Mesendoderm (in vitro differentiated cells): ENCODE measurements at regions not wholly inside any gene's neighbourhood (a gene's known extent, or its start where the extent isn't known, plus 50 kb on each side); places are given as distances from the start of the nearest gene placed in this dataset.

ENCODE experiments used
- DNase-seq: peaks from one replicate; pipeline ENCODE4 v3.0.0; 2013
- H2AK5ac ChIP-seq: 2 replicates; pipeline ENCODE4 v1.6.1; 2013; ENCODE audit warnings: low read length, inconsistent platforms
- H2BK120ac ChIP-seq: 2 replicates; pipeline ENCODE4 v1.6.1; 2013; ENCODE audit warnings: low read depth, mild to moderate bottlenecking, low read length, moderate library complexity, mixed read lengths
- H2BK15ac ChIP-seq: replicated peaks from 2 replicates; pipeline ENCODE4 v1.6.1; 2013; ENCODE audit warnings: low read depth, mild to moderate bottlenecking, moderate library complexity
- H2BK5ac ChIP-seq: 2 replicates; pipeline ENCODE4 v1.6.1; 2013; ENCODE audit warnings: low read length, inconsistent platforms
- H3K18ac ChIP-seq: 2 replicates; pipeline ENCODE4 v1.6.1; 2013; ENCODE audit warnings: mild to moderate bottlenecking, low read length, mixed read lengths
- H3K23ac ChIP-seq: one replicate; pipeline ENCODE4 v1.6.1; 2013; ENCODE audit warnings: low read length
- H3K27ac ChIP-seq: 2 replicates; pipeline ENCODE4 v1.5.1; 2013; ENCODE audit warnings: low read depth, mild to moderate bottlenecking, inconsistent platforms, low read length, moderate library complexity
- H3K27me3 ChIP-seq: 2 replicates; pipeline ENCODE4 v1.6.1; 2013; ENCODE audit warnings: low read length, control low read depth, mild to moderate bottlenecking, inconsistent platforms; ENCODE audit not compliant: insufficient read depth, poor library complexity
- H3K36me3 ChIP-seq: 2 replicates; pipeline ENCODE4 v1.6.1; 2013; ENCODE audit warnings: low read length, inconsistent platforms; ENCODE audit not compliant: control insufficient read depth, insufficient read depth
- H3K4ac ChIP-seq: one replicate; pipeline ENCODE4 v1.6.1; 2013; ENCODE audit warnings: low read depth, mild to moderate bottlenecking, low read length, moderate library complexity
- H3K4me1 ChIP-seq: 2 replicates; pipeline ENCODE4 v1.6.1; 2013; ENCODE audit warnings: low read depth, low read length, inconsistent platforms; ENCODE audit not compliant: control insufficient read depth
- H3K4me2 ChIP-seq: 2 replicates; pipeline ENCODE4 v1.6.1; 2013; ENCODE audit warnings: low read length
- H3K4me3 ChIP-seq: 2 replicates; pipeline ENCODE4 v1.5.1; 2013; ENCODE audit warnings: mild to moderate bottlenecking, low read length
- H3K56ac ChIP-seq: one replicate; pipeline ENCODE4 v1.6.1; 2013; ENCODE audit warnings: low read length
- H3K79me1 ChIP-seq: 2 replicates; pipeline ENCODE4 v1.6.1; 2013; ENCODE audit warnings: low read length, inconsistent platforms
- H3K79me2 ChIP-seq: 2 replicates; pipeline ENCODE4 v1.6.1; 2013; ENCODE audit warnings: mild to moderate bottlenecking, low read length; ENCODE audit not compliant: control insufficient read depth, insufficient read depth
- H3K9ac ChIP-seq: 2 replicates; pipeline ENCODE4 v1.6.1; 2013; ENCODE audit warnings: low read length, inconsistent platforms
- H4K5ac ChIP-seq: one replicate; pipeline ENCODE4 v1.6.1; 2013; ENCODE audit warnings: low read length
- H4K8ac ChIP-seq: one replicate; pipeline ENCODE4 v1.6.1; 2013; ENCODE audit warnings: low read depth, mild to moderate bottlenecking, control low read depth, low read length, moderate library complexity
- WGBS: extraction: QIAGEN DNeasy Blood & Tissue Kit; methylation state at CpG from one replicate; pipeline ENCODE4 v1.1.7; 2013; ENCODE audit warnings: low lambda C conversion rate, missing lambda C conversion rate; ENCODE audit not compliant: insufficient coverage; ENCODE audit errors: extremely low coverage; 5-methylcytosine and 5-hydroxymethylcytosine counted together

DNA sequence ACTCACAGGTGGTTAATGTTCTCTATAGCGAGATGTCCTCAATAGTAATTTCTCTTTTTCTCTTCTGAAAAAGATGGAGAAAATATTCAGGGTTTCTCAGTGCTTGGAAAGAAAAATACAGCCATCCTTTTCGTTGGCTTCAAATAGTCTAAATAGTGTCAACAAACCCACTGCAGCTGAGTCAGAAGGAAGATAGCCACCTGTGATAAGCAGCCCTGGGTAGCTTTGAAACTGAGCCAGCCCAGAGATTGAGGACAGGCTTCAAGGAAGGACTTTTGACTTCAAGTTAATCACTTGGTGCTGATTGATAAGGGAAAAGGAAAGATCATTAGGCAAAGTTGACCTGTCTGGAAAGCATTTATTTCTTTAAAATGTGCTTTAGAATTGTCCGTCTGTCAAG lies 78.7 kb upstream of the TYRP1 start:
- Histone ChIP-seq H3K79me1 (no peaks in the 10 kb centered on the region), H2BK15ac (no peak overlapping the region), H3K79me2 (no peaks in the 10 kb centered on the region), H3K4me3 (no peak overlapping the region), H3K23ac (no peak overlapping the region), H2AK5ac (no peak overlapping the region), H2BK5ac (no peak overlapping the region), H3K27ac (no peak overlapping the region), H3K27me3 (no peaks in the 10 kb centered on the region), H3K9ac (no peak overlapping the region), H2BK120ac (no peak overlapping the region), H3K4me1 (no peaks in the 10 kb centered on the region), H3K4ac (no peak overlapping the region), H3K36me3 (no peaks in the 10 kb centered on the region), H4K5ac (no peak overlapping the region), H3K18ac (no peak overlapping the region), H3K4me2 (no peak overlapping the region), H4K8ac (no peak overlapping the region), H3K56ac (no peak overlapping the region)
- no CpG with 5 or more reads among the region's 3 CpGs for WGBS
- DNase-seq: peak; percentile 37

DNA sequence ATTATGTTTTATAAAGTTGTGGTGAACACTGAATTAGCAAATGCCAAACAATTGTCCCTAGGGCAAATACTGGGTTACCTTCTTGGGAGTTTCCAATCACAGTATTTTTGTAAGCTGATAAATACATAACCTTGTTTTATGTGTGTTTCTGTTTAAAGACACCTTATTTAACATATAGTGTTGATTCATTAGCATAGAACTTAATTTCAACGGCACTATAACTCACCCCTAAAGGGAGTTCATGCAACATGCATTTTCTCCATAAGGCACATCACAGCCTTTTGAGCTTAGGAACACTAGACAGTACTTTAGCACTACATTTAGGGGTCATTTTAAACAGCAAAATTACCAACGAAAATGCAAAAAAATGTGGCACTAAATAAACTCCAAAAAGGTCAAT lies 74.2 kb upstream of the TYRP1 start:
- Histone ChIP-seq H4K5ac (no peak overlapping the region), H3K4ac (no peak overlapping the region), H3K4me1 (no peaks in the 10 kb centered on the region), H3K56ac (no peak overlapping the region), H2BK120ac (no peak overlapping the region), H3K4me3 (no peak overlapping the region), H3K27me3 (no peaks in the 10 kb centered on the region), H3K36me3 (no peaks in the 10 kb centered on the region), H3K4me2 (no peak overlapping the region), H3K79me1 (no peaks in the 10 kb centered on the region), H2BK15ac (no peak overlapping the region), H2BK5ac (no peak overlapping the region), H2AK5ac (no peak overlapping the region), H3K18ac (no peak overlapping the region), H3K9ac (no peak overlapping the region), H4K8ac (no peak overlapping the region), H3K23ac (no peak overlapping the region), H3K27ac (no peak overlapping the region), H3K79me2 (no peaks in the 10 kb centered on the region)
- no peak for DNase-seq
- no CpG with 5 or more reads among the region's 2 CpGs for WGBS

- Histone ChIP-seq H3K79me1 (no peaks in the 10 kb centered on the region), H3K56ac (no peak overlapping the region)
- WGBS: no CpG with 5 or more reads among the region's 1 CpG
These were observed 67.3 kb upstream of the TYRP1 start for GRCh38 chr9:12625844-12626243.

GRCh38 chr9:12627096-12627495 lies 66.1 kb upstream of the TYRP1 start:
- WGBS: no CpG with 5 or more reads among the region's 1 CpG

More at GRCh38 chr9:12625844-12626243, 67.3 kb upstream of the TYRP1 start:
- no peak overlapping the region for H4K5ac ChIP-seq
- H3K4me2 ChIP-seq: no peak overlapping the region
- no peaks in the 10 kb centered on the region for H3K79me2 ChIP-seq
- H3K9ac ChIP-seq: no peak overlapping the region
- no peaks in the 10 kb centered on the region for H3K27me3 ChIP-seq
- H3K4me1 ChIP-seq: peaks cover 2% of the 10 kb centered on the region
- H2AK5ac ChIP-seq: no peak overlapping the region
- H2BK15ac ChIP-seq: no peak overlapping the region
- no peak overlapping the region for H3K23ac ChIP-seq
- no peak overlapping the region for H2BK120ac ChIP-seq
- H3K4ac ChIP-seq: no peak overlapping the region
- no peak overlapping the region for H3K18ac ChIP-seq
- no peak for DNase-seq
- no peaks in the 10 kb centered on the region for H3K36me3 ChIP-seq
- no peak overlapping the region for H3K27ac ChIP-seq
- H4K8ac ChIP-seq: no peak overlapping the region
- no peak overlapping the region for H2BK5ac ChIP-seq
- H3K4me3 ChIP-seq: no peak overlapping the region

DNA sequence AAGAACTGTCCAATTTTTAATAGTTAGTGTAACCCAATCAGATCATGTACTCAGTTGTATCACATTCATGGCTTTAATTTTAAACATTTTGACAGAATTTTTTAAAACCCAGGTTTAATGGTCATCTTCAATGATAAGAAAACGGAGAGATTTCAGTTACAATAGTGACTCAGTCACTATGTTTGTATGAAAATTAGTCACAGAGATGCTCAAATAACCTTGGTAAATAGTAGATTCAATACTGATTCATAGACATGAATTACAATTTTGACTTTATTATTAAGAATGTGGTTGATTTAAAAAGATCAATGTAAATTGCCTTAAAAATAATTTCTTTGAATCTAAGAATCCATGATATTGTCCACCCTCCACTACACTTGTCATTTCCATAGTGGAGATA lies 64.6 kb upstream of the TYRP1 start:
- no peak overlapping the region for H3K56ac ChIP-seq
- no peaks in the 10 kb centered on the region for H3K79me1 ChIP-seq
- H2BK5ac ChIP-seq: no peak overlapping the region
- H3K36me3 ChIP-seq: no peaks in the 10 kb centered on the region
- no peak overlapping the region for H3K23ac ChIP-seq
- H3K79me2 ChIP-seq: no peaks in the 10 kb centered on the region
- no peak overlapping the region for H3K4me2 ChIP-seq
- H3K9ac ChIP-seq: no peak overlapping the region
- no CpG with 5 or more reads among the region's 1 CpG for WGBS
- H3K27ac ChIP-seq: no peak overlapping the region
- no peak for DNase-seq
- no peak overlapping the region for H3K18ac ChIP-seq
- no peak overlapping the region for H3K4me3 ChIP-seq
- H3K4me1 ChIP-seq: peaks cover 2% of the 10 kb centered on the region
- H4K8ac ChIP-seq: no peak overlapping the region
- H2BK15ac ChIP-seq: no peak overlapping the region
- no peak overlapping the region for H3K4ac ChIP-seq
- H3K27me3 ChIP-seq: no peaks in the 10 kb centered on the region
- no peak overlapping the region for H2BK120ac ChIP-seq
- no peak overlapping the region for H4K5ac ChIP-seq
- no peak overlapping the region for H2AK5ac ChIP-seq

More at GRCh38 chr9:12627096-12627495, 66.1 kb upstream of the TYRP1 start:
- no peak overlapping the region for H3K23ac ChIP-seq
- H3K18ac ChIP-seq: no peak overlapping the region
- H2BK120ac ChIP-seq: no peak overlapping the region
- no peak overlapping the region for H3K56ac ChIP-seq
- H4K8ac ChIP-seq: no peak overlapping the region
- H3K4ac ChIP-seq: no peak overlapping the region
- DNase-seq: no peak
- no peak overlapping the region for H3K27ac ChIP-seq
- H3K4me2 ChIP-seq: no peak overlapping the region
- no peaks in the 10 kb centered on the region for H3K79me1 ChIP-seq
- no peaks in the 10 kb centered on the region for H3K79me2 ChIP-seq
- no peak overlapping the region for H2BK15ac ChIP-seq
- no peaks in the 10 kb centered on the region for H3K36me3 ChIP-seq
- H2BK5ac ChIP-seq: no peak overlapping the region
- no peak overlapping the region for H3K9ac ChIP-seq
- no peak overlapping the region for H3K4me3 ChIP-seq
- peaks cover 2% of the 10 kb centered on the region for H3K4me1 ChIP-seq
- H3K27me3 ChIP-seq: no peaks in the 10 kb centered on the region
- H2AK5ac ChIP-seq: no peak overlapping the region
- H4K5ac ChIP-seq: no peak overlapping the region

DNA sequence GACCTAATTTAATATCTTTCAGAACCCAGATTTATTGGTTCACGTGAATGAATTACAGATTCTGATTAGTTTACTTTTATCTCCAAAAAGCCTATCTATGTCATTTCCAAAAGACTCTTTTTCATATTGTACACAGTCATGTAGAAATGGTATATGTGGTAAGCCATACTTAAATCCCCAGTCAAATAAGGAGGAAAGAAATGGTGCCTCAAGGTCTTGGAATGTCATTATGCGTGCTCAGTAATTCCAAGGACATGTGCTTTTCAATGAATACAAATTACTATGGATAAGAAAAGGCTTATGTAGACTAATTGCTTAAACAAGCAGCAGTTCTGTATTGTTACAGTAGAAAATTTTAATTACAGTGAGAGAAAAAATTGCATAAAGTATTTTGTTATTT lies 64.1 kb upstream of the TYRP1 start:
- peak; percentile 34 for DNase-seq
- H3K23ac ChIP-seq: no peak overlapping the region
- H2AK5ac ChIP-seq: no peak overlapping the region
- H4K5ac ChIP-seq: no peak overlapping the region
- H2BK5ac ChIP-seq: no peak overlapping the region
- no peak overlapping the region for H3K18ac ChIP-seq
- H3K9ac ChIP-seq: no peak overlapping the region
- H2BK15ac ChIP-seq: no peak overlapping the region
- no peaks in the 10 kb centered on the region for H3K36me3 ChIP-seq
- no CpG with 5 or more reads among the region's 2 CpGs for WGBS
- no peak overlapping the region for H3K27ac ChIP-seq
- peaks cover 2% of the 10 kb centered on the region for H3K4me1 ChIP-seq
- no peaks in the 10 kb centered on the region for H3K79me2 ChIP-seq
- H3K79me1 ChIP-seq: no peaks in the 10 kb centered on the region
- H4K8ac ChIP-seq: no peak overlapping the region
- no peaks in the 10 kb centered on the region for H3K27me3 ChIP-seq
- H3K4me3 ChIP-seq: no peak overlapping the region
- H3K4ac ChIP-seq: no peak overlapping the region
- H3K56ac ChIP-seq: no peak overlapping the region
- H2BK120ac ChIP-seq: no peak overlapping the region
- H3K4me2 ChIP-seq: no peak overlapping the region
